K562 (cell line): ENCODE measurements at regions not wholly inside any gene's neighbourhood (a gene's known extent, or its start where the extent isn't known, plus 50 kb on each side); places are given as distances from the start of the nearest gene placed in this dataset.

ENCODE experiments used
- CEBPG ChIP-seq, 3 experiments: fragments of 200-800 bp in 1 of 3; sonication (Bioruptor generic) in 1 of 3; sonication (generic) in 1 of 3; formaldehyde crosslinking in 1 of 3; IDR thresholded peaks in 2 of 3; conservative IDR thresholded peaks in 1 of 3; 2 replicates each; pipeline versions ENCODE4 v1.6.1 to v1.8.0; 2016 to 2022; ENCODE audit warnings: missing compliant biosample characterization in 2 of 3, missing genetic modification characterization in 2 of 3, mild to moderate bottlenecking in 1 of 3, missing genetic modification reagents in 1 of 3
- CTBP1 ChIP-seq: fragments of 450-650 bp; IDR thresholded peaks from 2 replicates; pipeline ENCODE4 v1.6.1; 2016; ENCODE audit warnings: borderline replicate concordance
- TBP ChIP-seq: optimal IDR thresholded peaks from 2 replicates; pipeline ENCODE3; 2011; ENCODE audit warnings: low read depth, low read length, improper control_type of control experiment
- ZKSCAN8 ChIP-seq: fragments of 200-800 bp; sonication (Bioruptor generic); IDR thresholded peaks from 2 replicates; pipeline ENCODE4 v1.6.1; 2016; ENCODE audit warnings: missing genetic modification characterization, missing compliant biosample characterization
- ZNF699 ChIP-seq: fragments of 250-450 bp; sonication (Bioruptor Pico); IDR thresholded peaks from 2 replicates; pipeline ENCODE4 v1.8.0; 2021; ENCODE audit warnings: mild to moderate bottlenecking, moderate library complexity; ENCODE audit not compliant: insufficient replicate concordance
- TF ChIP-seq, protein P1 (sequence below), 2 experiments: fragments of 450-650 bp in 1 of 2; sonication (generic) in 1 of 2; formaldehyde crosslinking in 1 of 2; IDR thresholded peaks; 2 replicates each; pipeline versions ENCODE4 v1.7.1 to v1.9.0; 2016 to 2022; ENCODE audit warnings: inconsistent platforms in 1 of 2, mild to moderate bottlenecking in 1 of 2, missing genetic modification reagents in 1 of 2
- TF ChIP-seq, protein P2 (sequence below), 2 experiments: fragments of 200-800 bp in 1 of 2; sonication (Bioruptor generic) in 1 of 2; sonication (generic) in 1 of 2; formaldehyde crosslinking in 1 of 2; IDR thresholded peaks in 1 of 2; conservative IDR thresholded peaks in 1 of 2; 2 replicates each; pipeline versions ENCODE4 v1.5.0 to v1.6.1; 2016 to 2020; ENCODE audit warnings: missing compliant biosample characterization in 1 of 2, missing genetic modification characterization in 1 of 2, missing genetic modification reagents in 1 of 2

GRCh38 chr1:169005776-169006175, 100.7 kb upstream of the ATP1B1 start (continued):
- TF ChIP-seq, protein P1, sequence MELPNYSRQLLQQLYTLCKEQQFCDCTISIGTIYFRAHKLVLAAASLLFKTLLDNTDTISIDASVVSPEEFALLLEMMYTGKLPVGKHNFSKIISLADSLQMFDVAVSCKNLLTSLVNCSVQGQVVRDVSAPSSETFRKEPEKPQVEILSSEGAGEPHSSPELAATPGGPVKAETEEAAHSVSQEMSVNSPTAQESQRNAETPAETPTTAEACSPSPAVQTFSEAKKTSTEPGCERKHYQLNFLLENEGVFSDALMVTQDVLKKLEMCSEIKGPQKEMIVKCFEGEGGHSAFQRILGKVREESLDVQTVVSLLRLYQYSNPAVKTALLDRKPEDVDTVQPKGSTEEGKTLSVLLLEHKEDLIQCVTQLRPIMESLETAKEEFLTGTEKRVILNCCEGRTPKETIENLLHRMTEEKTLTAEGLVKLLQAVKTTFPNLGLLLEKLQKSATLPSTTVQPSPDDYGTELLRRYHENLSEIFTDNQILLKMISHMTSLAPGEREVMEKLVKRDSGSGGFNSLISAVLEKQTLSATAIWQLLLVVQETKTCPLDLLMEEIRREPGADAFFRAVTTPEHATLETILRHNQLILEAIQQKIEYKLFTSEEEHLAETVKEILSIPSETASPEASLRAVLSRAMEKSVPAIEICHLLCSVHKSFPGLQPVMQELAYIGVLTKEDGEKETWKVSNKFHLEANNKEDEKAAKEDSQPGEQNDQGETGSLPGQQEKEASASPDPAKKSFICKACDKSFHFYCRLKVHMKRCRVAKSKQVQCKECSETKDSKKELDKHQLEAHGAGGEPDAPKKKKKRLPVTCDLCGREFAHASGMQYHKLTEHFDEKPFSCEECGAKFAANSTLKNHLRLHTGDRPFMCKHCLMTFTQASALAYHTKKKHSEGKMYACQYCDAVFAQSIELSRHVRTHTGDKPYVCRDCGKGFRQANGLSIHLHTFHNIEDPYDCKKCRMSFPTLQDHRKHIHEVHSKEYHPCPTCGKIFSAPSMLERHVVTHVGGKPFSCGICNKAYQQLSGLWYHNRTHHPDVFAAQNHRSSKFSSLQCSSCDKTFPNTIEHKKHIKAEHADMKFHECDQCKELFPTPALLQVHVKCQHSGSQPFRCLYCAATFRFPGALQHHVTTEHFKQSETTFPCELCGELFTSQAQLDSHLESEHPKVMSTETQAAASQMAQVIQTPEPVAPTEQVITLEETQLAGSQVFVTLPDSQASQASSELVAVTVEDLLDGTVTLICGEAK (IDR thresholded peaks at IDR 0.05): no peak
- TF ChIP-seq, protein P1 (CRISPR knock-in tag; IDR thresholded peaks at IDR 0.05): no peak
- TF ChIP-seq CEBPG (CRISPR knock-in tag; IDR thresholded peaks at IDR 0.05): no peak
- no peak for TF ChIP-seq CEBPG (tag; conservative IDR thresholded peaks at IDR 0.05 in 1 of 2, IDR thresholded peaks at IDR 0.05 in 1 of 2)
- TF ChIP-seq ZNF699: no peak
- TF ChIP-seq CTBP1: no peak
- TF ChIP-seq ZKSCAN8 (CRISPR knock-in tag): no peak
- TF ChIP-seq, protein P2, sequence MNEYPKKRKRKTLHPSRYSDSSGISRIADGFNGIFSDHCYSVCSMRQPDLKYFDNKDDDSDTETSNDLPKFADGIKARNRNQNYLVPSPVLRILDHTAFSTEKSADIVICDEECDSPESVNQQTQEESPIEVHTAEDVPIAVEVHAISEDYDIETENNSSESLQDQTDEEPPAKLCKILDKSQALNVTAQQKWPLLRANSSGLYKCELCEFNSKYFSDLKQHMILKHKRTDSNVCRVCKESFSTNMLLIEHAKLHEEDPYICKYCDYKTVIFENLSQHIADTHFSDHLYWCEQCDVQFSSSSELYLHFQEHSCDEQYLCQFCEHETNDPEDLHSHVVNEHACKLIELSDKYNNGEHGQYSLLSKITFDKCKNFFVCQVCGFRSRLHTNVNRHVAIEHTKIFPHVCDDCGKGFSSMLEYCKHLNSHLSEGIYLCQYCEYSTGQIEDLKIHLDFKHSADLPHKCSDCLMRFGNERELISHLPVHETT (CRISPR knock-in tag; conservative IDR thresholded peaks at IDR 0.05 in 1 of 2, IDR thresholded peaks at IDR 0.05 in 1 of 2): no peak
- no peak for TF ChIP-seq TBP
